HG03066 (cell line): ENCODE measurements at regions not wholly inside any gene's neighbourhood (a gene's known extent, or its start where the extent isn't known, plus 50 kb on each side); places are given as distances from the start of the nearest gene placed in this dataset.
"Not testable (repeated sequence)": the region's sequence is repeated elsewhere in the genome, so short reads cannot be mapped to it uniquely, and the experiment has no call there.

Experiments used
- ATAC-seq: cut with Tn5 transposase; IDR thresholded peaks from one replicate; pipeline ENCODE4 v1.9.1; 2021; ENCODE audit warnings: low read depth; ENCODE audit not compliant: unreplicated experiment

DNA sequence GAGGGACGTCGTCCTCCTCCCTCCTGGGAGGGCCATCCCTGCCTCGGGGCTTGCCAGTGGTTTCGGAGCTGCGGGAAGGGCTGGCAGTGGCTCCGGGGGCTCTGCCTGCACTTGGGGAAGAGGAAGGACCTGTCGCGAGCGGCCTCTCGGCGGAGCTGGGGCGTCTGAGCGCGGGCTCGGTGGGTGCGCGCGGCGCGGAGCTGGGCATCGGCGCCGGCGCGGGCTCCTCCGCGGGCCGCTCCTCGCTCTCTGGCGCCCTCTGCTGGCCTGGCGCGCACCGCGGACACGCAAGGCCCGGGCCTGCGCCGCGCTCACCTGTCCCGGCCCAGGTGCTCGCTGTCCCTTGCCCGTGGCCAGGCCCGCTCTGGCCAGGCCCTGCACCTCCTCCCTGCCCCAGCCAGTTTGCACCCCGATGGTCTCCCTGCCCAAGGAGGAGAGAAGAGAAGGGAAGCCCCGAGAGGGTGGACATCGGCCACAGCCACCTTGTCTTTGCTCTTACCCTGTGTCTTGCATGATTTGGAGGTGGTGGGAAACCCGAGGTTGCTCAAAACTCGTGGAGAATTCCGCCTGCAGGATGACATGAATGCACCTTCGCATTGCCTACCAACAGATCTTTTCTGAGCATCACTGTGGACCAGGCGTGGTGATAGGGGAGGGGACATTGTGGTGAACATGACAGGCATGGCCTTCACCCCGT, 119.2 kb downstream of the OTOP1 start:
- ATAC-seq, result not testable (repeated sequence)

DNA sequence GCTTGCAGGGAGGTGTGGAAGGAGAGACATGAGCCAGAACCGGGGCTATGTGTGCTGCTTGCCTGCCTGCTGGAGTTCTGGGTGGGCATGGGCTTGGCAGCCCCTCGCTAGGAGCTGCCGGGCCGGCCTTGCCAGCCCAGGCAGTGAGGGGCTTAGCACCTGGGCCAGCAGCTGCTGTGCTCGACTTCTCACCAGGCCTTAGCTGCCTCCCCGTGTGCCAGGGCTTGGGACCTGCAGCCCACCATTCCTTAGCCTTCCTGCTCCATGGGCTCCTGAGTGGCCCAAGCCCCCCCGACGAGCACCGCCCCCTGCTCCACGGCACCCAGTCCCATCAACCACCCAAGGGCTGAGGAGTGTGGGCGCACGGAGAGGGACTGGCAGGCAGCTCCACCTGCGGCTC, 111.3 kb downstream of the OTOP1 start:
- ATAC-seq, result not testable (repeated sequence)

DNA sequence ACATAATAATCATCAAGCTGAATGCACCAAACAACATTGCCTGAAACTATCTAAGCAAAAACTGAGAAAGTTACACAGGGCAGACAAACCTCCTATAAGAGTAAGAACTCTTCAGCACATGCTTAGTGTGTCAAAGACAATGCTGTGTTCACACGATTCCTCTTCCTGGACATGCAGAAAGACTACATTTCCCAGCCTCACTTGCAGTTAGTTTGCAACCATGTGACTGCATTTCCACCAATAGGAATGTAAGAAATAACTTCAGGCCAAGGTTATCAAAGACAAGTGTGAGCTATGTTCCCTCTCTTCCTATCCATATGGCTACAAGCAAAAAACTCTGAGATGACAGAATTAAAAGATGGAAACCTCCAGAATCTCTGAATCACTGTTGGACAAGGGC, 109.8 kb downstream of the OTOP1 start:
- not testable (repeated sequence) for ATAC-seq

DNA sequence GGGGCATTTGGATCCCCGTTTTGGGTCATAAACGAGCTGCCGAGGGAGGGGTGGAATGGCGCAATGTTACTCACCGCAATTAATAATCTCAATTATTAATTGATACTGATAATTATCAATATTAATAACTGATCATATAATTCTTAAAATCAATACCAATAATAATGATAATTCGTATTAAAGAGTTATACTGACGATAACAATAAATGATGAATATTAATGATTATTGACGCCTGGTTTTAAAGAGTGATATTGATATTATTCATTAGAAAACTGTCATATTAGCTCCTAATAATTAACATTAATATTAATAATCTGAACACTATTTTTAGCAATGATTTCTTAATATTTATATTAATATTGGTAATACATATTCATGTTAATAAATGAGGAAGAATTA, 92.4 kb downstream of the OTOP1 start:
- not testable (repeated sequence) for ATAC-seq

DNA sequence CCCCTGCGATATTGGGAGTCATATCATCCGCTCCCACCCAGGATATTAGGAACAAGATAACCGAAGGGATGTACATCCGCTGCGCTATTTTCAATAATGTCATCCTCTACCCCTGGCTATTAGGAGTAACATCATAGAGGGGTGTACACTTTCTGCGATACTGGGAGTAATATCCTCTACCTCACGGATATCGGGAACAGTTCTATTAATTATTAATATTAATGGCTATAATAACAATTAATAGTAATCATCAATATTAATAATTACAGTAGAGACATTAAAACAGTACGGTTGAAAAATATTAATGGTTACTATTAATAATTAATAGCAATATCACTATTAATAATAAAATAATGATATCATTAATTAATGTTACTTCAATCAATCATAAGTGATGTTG, 90.1 kb downstream of the OTOP1 start:
- ATAC-seq, result not testable (repeated sequence)
